ENCODE measurements at regions not wholly inside any gene's neighbourhood (a gene's known extent, or its start where the extent isn't known, plus 50 kb on each side); places are given as distances from the start of the nearest gene placed in this dataset.

DNA sequence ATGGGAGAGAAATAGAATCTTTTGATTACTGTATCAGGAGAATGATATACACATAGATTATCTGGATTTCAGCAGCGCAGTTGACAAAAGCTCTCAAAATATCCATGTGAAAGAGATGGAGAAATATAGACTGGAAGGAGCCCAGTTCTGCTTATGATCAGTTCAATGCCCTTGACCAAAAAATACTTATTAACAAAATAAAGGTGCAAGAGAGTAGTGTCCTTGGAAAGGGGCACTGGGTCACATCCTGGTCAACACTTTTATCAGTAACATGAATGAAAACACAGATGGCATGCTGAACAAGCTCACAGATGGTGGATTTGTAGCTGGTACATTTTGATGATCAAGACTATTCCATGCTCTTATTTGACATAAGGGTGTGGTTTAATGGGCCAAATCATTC is 63.9 kb upstream of the PLEKHG1 start:
- TF ChIP-seq, protein P1, sequence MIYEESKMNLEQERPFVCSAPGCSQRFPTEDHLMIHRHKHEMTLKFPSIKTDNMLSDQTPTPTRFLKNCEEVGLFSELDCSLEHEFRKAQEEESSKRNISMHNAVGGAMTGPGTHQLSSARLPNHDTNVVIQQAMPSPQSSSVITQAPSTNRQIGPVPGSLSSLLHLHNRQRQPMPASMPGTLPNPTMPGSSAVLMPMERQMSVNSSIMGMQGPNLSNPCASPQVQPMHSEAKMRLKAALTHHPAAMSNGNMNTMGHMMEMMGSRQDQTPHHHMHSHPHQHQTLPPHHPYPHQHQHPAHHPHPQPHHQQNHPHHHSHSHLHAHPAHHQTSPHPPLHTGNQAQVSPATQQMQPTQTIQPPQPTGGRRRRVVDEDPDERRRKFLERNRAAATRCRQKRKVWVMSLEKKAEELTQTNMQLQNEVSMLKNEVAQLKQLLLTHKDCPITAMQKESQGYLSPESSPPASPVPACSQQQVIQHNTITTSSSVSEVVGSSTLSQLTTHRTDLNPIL (CRISPR knock-in tag; IDR thresholded peaks at IDR 0.05; ENCODE audit: low read depth), result no peak
- TF ChIP-seq, protein P2, sequence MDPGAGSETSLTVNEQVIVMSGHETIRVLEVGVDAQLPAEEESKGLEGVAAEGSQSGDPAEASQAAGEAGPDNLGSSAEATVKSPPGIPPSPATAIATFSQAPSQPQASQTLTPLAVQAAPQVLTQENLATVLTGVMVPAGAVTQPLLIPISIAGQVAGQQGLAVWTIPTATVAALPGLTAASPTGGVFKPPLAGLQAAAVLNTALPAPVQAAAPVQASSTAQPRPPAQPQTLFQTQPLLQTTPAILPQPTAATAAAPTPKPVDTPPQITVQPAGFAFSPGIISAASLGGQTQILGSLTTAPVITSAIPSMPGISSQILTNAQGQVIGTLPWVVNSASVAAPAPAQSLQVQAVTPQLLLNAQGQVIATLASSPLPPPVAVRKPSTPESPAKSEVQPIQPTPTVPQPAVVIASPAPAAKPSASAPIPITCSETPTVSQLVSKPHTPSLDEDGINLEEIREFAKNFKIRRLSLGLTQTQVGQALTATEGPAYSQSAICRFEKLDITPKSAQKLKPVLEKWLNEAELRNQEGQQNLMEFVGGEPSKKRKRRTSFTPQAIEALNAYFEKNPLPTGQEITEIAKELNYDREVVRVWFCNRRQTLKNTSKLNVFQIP (CRISPR knock-in tag; IDR thresholded peaks at IDR 0.05; ENCODE audit: borderline replicate concordance, low read depth), result no peak
- TF ChIP-seq TOX (CRISPR knock-in tag; IDR thresholded peaks at IDR 0.05; ENCODE audit: borderline replicate concordance) (no peak), ESRRG (CRISPR knock-in tag; IDR thresholded peaks at IDR 0.05) (no peak), CSDC2 (CRISPR knock-in tag; IDR thresholded peaks at IDR 0.05) (no peak), ISL1 (CRISPR knock-in tag; IDR thresholded peaks at IDR 0.05) (no peak), SNAI2 (CRISPR knock-in tag; IDR thresholded peaks at IDR 0.05) (no peak), PPARA (CRISPR knock-in tag; IDR thresholded peaks at IDR 0.05; ENCODE audit: borderline replicate concordance) (no peak), RARB (CRISPR knock-in tag; IDR thresholded peaks at IDR 0.05) (no peak), ZNF565 (CRISPR knock-in tag; conservative IDR thresholded peaks at IDR 0.05; ENCODE audit: low read depth) (no peak), ZNF8 (CRISPR knock-in tag; IDR thresholded peaks at IDR 0.05) (no peak)
- TF ChIP-seq, protein P3, sequence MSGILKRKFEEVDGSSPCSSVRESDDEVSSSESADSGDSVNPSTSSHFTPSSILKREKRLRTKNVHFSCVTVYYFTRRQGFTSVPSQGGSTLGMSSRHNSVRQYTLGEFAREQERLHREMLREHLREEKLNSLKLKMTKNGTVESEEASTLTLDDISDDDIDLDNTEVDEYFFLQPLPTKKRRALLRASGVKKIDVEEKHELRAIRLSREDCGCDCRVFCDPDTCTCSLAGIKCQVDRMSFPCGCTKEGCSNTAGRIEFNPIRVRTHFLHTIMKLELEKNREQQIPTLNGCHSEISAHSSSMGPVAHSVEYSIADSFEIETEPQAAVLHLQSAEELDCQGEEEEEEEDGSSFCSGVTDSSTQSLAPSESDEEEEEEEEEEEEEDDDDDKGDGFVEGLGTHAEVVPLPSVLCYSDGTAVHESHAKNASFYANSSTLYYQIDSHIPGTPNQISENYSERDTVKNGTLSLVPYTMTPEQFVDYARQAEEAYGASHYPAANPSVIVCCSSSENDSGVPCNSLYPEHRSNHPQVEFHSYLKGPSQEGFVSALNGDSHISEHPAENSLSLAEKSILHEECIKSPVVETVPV (CRISPR knock-in tag; IDR thresholded peaks at IDR 0.05), result no peak

Measured in SK-N-SH treated with all-trans-retinoic acid at 6 μM for 48 hours (cell line).